HCT116 (cell line): ENCODE measurements at regions not wholly inside any gene's neighbourhood (a gene's known extent, or its start where the extent isn't known, plus 50 kb on each side); places are given as distances from the start of the nearest gene placed in this dataset.

Source experiments
- ATAC-seq: fragments of 200-7000 bp; cut with Tn5 transposase; 2 replicates; pipeline ENCODE4 v1.9.1; 2020; ENCODE audit warnings: mild to moderate bottlenecking, moderate library complexity
- BruUV-seq: library from RNA; stranded (reverse); fragments of 400-500 nt; replicated peaks from 2 replicates; lab custom pipeline; 2021; lab: Mats Ljungman, UMichigan
- CTCF ChIA-PET: fragments of 300-600 bp; sonication (Branson Sonifier 250); formaldehyde crosslinking; loops from one replicate; lab custom pipeline; 2021; ENCODE audit warnings: antibody characterized with exemption; lab: Charles Lee
- POLR2A ChIA-PET: fragments of 300-600, 350-600 bp; sonication (Branson Sonifier 250); formaldehyde crosslinking; loops from one replicate; lab custom pipeline; 2021; ENCODE audit warnings: antibody characterized with exemption; lab: Charles Lee
- RAD21 ChIA-PET, 2 experiments: fragments of 300-600 bp; sonication (Branson Sonifier 250); formaldehyde crosslinking; loops; one replicate each; lab custom pipeline; 2023; ENCODE audit warnings: low total read pairs in 2 of 2; ENCODE audit not compliant: uncharacterized antibody in 2 of 2, unreplicated experiment in 2 of 2, low non-redundant PET in 1 of 2; lab: Charles Lee
- DNase-seq: peaks from one replicate; pipeline ENCODE4 v3.0.0-alpha.2; 2010; ENCODE audit warnings: low read depth, low spot score
- H2AFZ ChIP-seq: fragments of 200-600 bp; shearing (Covaris generic), sonication (generic); 2 replicates; pipeline ENCODE4 v1.6.1; 2017; ENCODE audit warnings: low read depth, mixed run types, mixed read lengths, antibody characterized with exemption, low read length; ENCODE audit not compliant: poor library complexity, severe bottlenecking
- H3K27ac ChIP-seq: 2 replicates; pipeline ENCODE4 v1.5.1; 2012; ENCODE audit warnings: low read depth, low read length
- H3K27me3 ChIP-seq: fragments of 200-600 bp; sonication (generic); 2 replicates; pipeline ENCODE4 v1.6.1; 2016; ENCODE audit warnings: mixed run types, low read length, mixed read lengths; ENCODE audit not compliant: insufficient read depth
- H3K36me3 ChIP-seq, 2 experiments: fragments of 200-500 bp in 1 of 2; fragments of 200-600 bp in 1 of 2; sonication (Bioruptor generic) in 1 of 2; sonication (generic) in 1 of 2; 2 replicates each; pipeline versions ENCODE4 v1.5.1 to v1.6.1; 2014 to 2016; ENCODE audit warnings: low read length in 2 of 2, inconsistent platforms in 1 of 2, mixed read lengths in 1 of 2, mixed run types in 1 of 2; ENCODE audit not compliant: insufficient read depth in 2 of 2, control insufficient read depth in 1 of 2
- H3K4me1 ChIP-seq, 2 experiments: fragments of 200-600 bp in 1 of 2; sonication (generic) in 1 of 2; 2 replicates each; pipeline versions ENCODE4 v1.5.1 to v1.6.1; 2012 to 2017; ENCODE audit warnings: low read length in 2 of 2, inconsistent platforms in 1 of 2, mild to moderate bottlenecking in 1 of 2, mixed read lengths in 1 of 2, mixed run types in 1 of 2, moderate library complexity in 1 of 2; ENCODE audit not compliant: insufficient read depth in 2 of 2, control insufficient read depth in 1 of 2
- H3K4me2 ChIP-seq: fragments of 200-600 bp; sonication (generic); 2 replicates; pipeline ENCODE4 v1.6.1; 2017; ENCODE audit warnings: mixed run types, low read length, mixed read lengths
- H3K4me3 ChIP-seq, 2 experiments: fragments of 200-600 bp in 1 of 2; sonication (generic) in 1 of 2; replicated peaks in 1 of 2; 2 replicates each; pipeline ENCODE4 v1.5.1; 2011 to 2016; ENCODE audit warnings: low read length in 2 of 2, control low read depth in 1 of 2, low read depth in 1 of 2, mild to moderate bottlenecking in 1 of 2, mixed read lengths in 1 of 2, mixed run types in 1 of 2
- H3K79me2 ChIP-seq: fragments of 200-600 bp; sonication (generic); 2 replicates; pipeline ENCODE4 v1.6.1; 2017; ENCODE audit warnings: mild to moderate bottlenecking, mixed run types, low read length, moderate library complexity, mixed read lengths; ENCODE audit not compliant: insufficient read depth
- H3K9ac ChIP-seq: fragments of 200-600 bp; sonication (generic); 2 replicates; pipeline ENCODE4 v1.6.1; 2016; ENCODE audit warnings: low read length, mixed read lengths
- H3K9me2 ChIP-seq: fragments of 200-600 bp; sonication (generic), shearing (Covaris generic); 2 replicates; pipeline ENCODE4 v1.6.1; 2017; ENCODE audit warnings: mixed run types, mild to moderate bottlenecking, moderate library complexity; ENCODE audit not compliant: insufficient read depth
- H3K9me3 ChIP-seq, 2 experiments: fragments of 200-500 bp in 1 of 2; fragments of 200-600 bp in 1 of 2; sonication (Bioruptor generic) in 1 of 2; sonication (generic) in 1 of 2; 2 replicates each; pipeline ENCODE4 v1.6.1; 2014 to 2017; ENCODE audit warnings: low read length in 2 of 2, mixed read lengths in 2 of 2, inconsistent platforms in 1 of 2, low read depth in 1 of 2, mild to moderate bottlenecking in 1 of 2, mixed run types in 1 of 2, moderate library complexity in 1 of 2; ENCODE audit not compliant: control insufficient read depth in 1 of 2, insufficient read depth in 1 of 2
- H4K20me1 ChIP-seq: fragments of 200-600 bp; sonication (generic), shearing (Covaris generic); 2 replicates; pipeline ENCODE4 v1.6.1; 2017; ENCODE audit warnings: mixed run types, mild to moderate bottlenecking, moderate library complexity; ENCODE audit not compliant: insufficient read depth
- CEBPB ChIP-seq: IDR thresholded peaks from 2 replicates; pipeline ENCODE4 v1.6.1; 2012; ENCODE audit warnings: low read depth
- EGR1 ChIP-seq: IDR thresholded peaks from 2 replicates; pipeline ENCODE4 v1.6.1; 2012; ENCODE audit warnings: low read depth
- ELF1 ChIP-seq: IDR thresholded peaks from 2 replicates; pipeline ENCODE4 v1.6.1; 2012; ENCODE audit warnings: low read depth, borderline replicate concordance
- EZH2 ChIP-seq: fragments of 200-600 bp; sonication (generic); IDR thresholded peaks from 2 replicates; pipeline ENCODE4 v1.6.1; 2017; ENCODE audit warnings: antibody characterized with exemption, mixed run types
- EZH2phosphoT487 ChIP-seq: fragments of 200-600 bp; IDR thresholded peaks from 2 replicates; pipeline ENCODE4 v1.6.1; 2018; ENCODE audit warnings: antibody characterized with exemption, borderline replicate concordance
- FOSL1 ChIP-seq: IDR thresholded peaks from 2 replicates; pipeline ENCODE4 v1.6.1; 2012; ENCODE audit warnings: low read depth
- JUND ChIP-seq: IDR thresholded peaks from 2 replicates; pipeline ENCODE4 v1.6.1; 2012
- MAX ChIP-seq: IDR thresholded peaks from 2 replicates; pipeline ENCODE4 v1.6.1; 2012
- POLR2A ChIP-seq: IDR thresholded peaks from 2 replicates; pipeline ENCODE4 v1.7.0; 2011; ENCODE audit warnings: borderline replicate concordance; ENCODE audit not compliant: insufficient read depth, insufficient read length; ENCODE audit errors: extremely low read depth
- POLR2AphosphoS5 ChIP-seq: IDR thresholded peaks from 2 replicates; pipeline ENCODE4 v1.6.1; 2011; ENCODE audit warnings: mild to moderate bottlenecking, low read depth, low read length, moderate library complexity
- RAD21 ChIP-seq: IDR thresholded peaks from 2 replicates; pipeline ENCODE4 v1.6.1; 2012; ENCODE audit warnings: low read depth, mild to moderate bottlenecking
- REST ChIP-seq: IDR thresholded peaks from 2 replicates; pipeline ENCODE4 v1.6.1; 2012; ENCODE audit warnings: low read depth
- SIN3A ChIP-seq: IDR thresholded peaks from 2 replicates; pipeline ENCODE4 v1.6.1; 2012; ENCODE audit warnings: low read depth
- SP1 ChIP-seq: IDR thresholded peaks from 2 replicates; pipeline ENCODE4 v1.6.1; 2012; ENCODE audit warnings: low read depth
- SRF ChIP-seq: IDR thresholded peaks from 2 replicates; pipeline ENCODE4 v1.6.1; 2012; ENCODE audit warnings: low read depth
- YY1 ChIP-seq: IDR thresholded peaks from 2 replicates; pipeline ENCODE4 v1.6.1; 2011; ENCODE audit warnings: low read length, low read depth, moderate library complexity, mild to moderate bottlenecking; ENCODE audit not compliant: insufficient replicate concordance; ENCODE audit errors: extremely low read depth
- ZFX ChIP-seq: fragments of 450-650 bp; IDR thresholded peaks from 2 replicates; pipeline ENCODE4 v1.6.1; 2017
- ZNF274 ChIP-seq: fragments of 200-500 bp; sonication (Bioruptor generic); IDR thresholded peaks from 2 replicates; pipeline ENCODE4 v1.6.1; 2014; ENCODE audit warnings: mild to moderate bottlenecking, low read depth, low read length, inconsistent platforms
- intact Hi-C: fragments of 100-400 bp; cut with micrococcal nuclease; formaldehyde crosslinking; loops from 2 replicates; pipeline ENCODE4 v1.10.0; 2022
- TF ChIP-seq, protein P1 (sequence below), 3 experiments: fragments of 200-600 bp in 1 of 3; sonication (generic) in 1 of 3; IDR thresholded peaks in 2 of 3; conservative IDR thresholded peaks in 1 of 3; 2 replicates each; pipeline ENCODE4 v1.5.1; 2012 to 2017; ENCODE audit warnings: low read depth in 2 of 3, low read length in 2 of 3, antibody characterized with exemption in 1 of 3, borderline replicate concordance in 1 of 3, control low read depth in 1 of 3, mild to moderate bottlenecking in 1 of 3, mixed read lengths in 1 of 3, mixed run types in 1 of 3, moderate library complexity in 1 of 3; ENCODE audit not compliant: insufficient read depth in 1 of 3
- TF ChIP-seq, protein P2 (sequence below): IDR thresholded peaks from 2 replicates; pipeline ENCODE4 v1.6.1; 2011; ENCODE audit warnings: mild to moderate bottlenecking, low read length, moderate library complexity; ENCODE audit not compliant: insufficient replicate concordance; ENCODE audit errors: extremely low read depth

DNA sequence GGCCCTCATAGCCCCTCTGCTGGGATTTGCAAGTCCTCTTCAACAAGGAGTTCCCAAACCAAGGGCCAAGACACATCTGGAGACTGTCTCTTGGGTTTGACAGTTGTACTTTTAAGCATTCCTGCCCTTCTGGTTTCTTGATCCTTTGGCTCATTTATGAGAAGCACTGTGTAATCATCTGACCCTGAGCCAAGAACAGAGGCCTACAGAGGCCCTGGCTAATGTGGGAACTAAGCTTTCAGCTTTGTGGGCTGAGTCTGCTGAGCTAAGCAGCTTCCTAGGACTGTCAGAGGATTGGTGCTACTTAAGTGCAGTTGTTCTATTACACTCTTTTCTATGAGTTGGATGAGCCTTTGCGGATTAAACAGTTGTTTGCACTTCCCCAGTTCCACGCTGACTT is 178.3 kb downstream of the KBTBD8 start:
- intact Hi-C loops, result no loop called here
- TF ChIP-seq RAD21 (no peak), JUND (no peak), FOSL1 (no peak), SIN3A (no peak), MAX (no peak), CEBPB (no peak), POLR2A (no peak), ELF1 (no peak), REST (no peak), SRF (no peak), EZH2 (no peak), YY1 (no peak), SP1 (no peak), EGR1 (no peak), POLR2AphosphoS5 (no peak), EZH2phosphoT487 (no peak), ZNF274 (no peak), ZFX (no peak)
- TF ChIP-seq, protein P1, sequence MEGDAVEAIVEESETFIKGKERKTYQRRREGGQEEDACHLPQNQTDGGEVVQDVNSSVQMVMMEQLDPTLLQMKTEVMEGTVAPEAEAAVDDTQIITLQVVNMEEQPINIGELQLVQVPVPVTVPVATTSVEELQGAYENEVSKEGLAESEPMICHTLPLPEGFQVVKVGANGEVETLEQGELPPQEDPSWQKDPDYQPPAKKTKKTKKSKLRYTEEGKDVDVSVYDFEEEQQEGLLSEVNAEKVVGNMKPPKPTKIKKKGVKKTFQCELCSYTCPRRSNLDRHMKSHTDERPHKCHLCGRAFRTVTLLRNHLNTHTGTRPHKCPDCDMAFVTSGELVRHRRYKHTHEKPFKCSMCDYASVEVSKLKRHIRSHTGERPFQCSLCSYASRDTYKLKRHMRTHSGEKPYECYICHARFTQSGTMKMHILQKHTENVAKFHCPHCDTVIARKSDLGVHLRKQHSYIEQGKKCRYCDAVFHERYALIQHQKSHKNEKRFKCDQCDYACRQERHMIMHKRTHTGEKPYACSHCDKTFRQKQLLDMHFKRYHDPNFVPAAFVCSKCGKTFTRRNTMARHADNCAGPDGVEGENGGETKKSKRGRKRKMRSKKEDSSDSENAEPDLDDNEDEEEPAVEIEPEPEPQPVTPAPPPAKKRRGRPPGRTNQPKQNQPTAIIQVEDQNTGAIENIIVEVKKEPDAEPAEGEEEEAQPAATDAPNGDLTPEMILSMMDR (IDR thresholded peaks at IDR 0.05 in 2 of 3, conservative IDR thresholded peaks at IDR 0.05 in 1 of 3; ENCODE audit: borderline replicate concordance in 1 of 3, insufficient read depth in 1 of 3, low read depth in 2 of 3, low read length in 2 of 3), result no peak
- TF ChIP-seq, protein P2, sequence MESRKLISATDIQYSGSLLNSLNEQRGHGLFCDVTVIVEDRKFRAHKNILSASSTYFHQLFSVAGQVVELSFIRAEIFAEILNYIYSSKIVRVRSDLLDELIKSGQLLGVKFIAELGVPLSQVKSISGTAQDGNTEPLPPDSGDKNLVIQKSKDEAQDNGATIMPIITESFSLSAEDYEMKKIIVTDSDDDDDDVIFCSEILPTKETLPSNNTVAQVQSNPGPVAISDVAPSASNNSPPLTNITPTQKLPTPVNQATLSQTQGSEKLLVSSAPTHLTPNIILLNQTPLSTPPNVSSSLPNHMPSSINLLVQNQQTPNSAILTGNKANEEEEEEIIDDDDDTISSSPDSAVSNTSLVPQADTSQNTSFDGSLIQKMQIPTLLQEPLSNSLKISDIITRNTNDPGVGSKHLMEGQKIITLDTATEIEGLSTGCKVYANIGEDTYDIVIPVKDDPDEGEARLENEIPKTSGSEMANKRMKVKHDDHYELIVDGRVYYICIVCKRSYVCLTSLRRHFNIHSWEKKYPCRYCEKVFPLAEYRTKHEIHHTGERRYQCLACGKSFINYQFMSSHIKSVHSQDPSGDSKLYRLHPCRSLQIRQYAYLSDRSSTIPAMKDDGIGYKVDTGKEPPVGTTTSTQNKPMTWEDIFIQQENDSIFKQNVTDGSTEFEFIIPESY, result no peak
- TF ChIP-seq, all 23 proteins: peak for 0
- ChIA-PET RAD21 (no interaction called here), CTCF (no interaction called here), POLR2A (no interaction called here)
- Histone ChIP-seq H3K4me3 (no peak overlapping the region), H3K36me3 (no peaks in the 10 kb centered on the region), H3K9ac (no peak overlapping the region), H2AFZ (no peak overlapping the region), H3K9me2 (no peaks in the 10 kb centered on the region), H3K27me3 (peaks cover 4% of the 10 kb centered on the region; the same call in 1 of the 2 replicates), H3K4me1 (no peaks in the 10 kb centered on the region), H3K27ac (no peak overlapping the region), H4K20me1 (no peaks in the 10 kb centered on the region), H3K4me2 (no peak overlapping the region), H3K9me3 (no peaks in the 10 kb centered on the region), H3K79me2 (no peaks in the 10 kb centered on the region)
- no TSS peak for BruUV-seq
- DNase-seq (no peak), ATAC-seq (no peak)
